Adrenal gland (tissue), 9 donors: ENCODE measurements at regions not wholly inside any gene's neighbourhood (a gene's known extent, or its start where the extent isn't known, plus 50 kb on each side); places are given as distances from the start of the nearest gene placed in this dataset.

Experiments used
- DNase-seq, 7 donors: peaks; one replicate each; pipeline ENCODE4 v3.0.0-alpha.2; 2019 to 2020
- H3K27ac ChIP-seq, 5 donors: fragments of 200-600 bp; sonication (generic) in 4 of 5; 1 replicate in 3 of 5; 2 replicates in 2 of 5; pipeline versions ENCODE4 v1.5.1 to v1.8.0; 2016 to 2020; ENCODE audit warnings: mild to moderate bottlenecking in 1 of 5
- H3K27me3 ChIP-seq: fragments of 200-600 bp; 2 replicates; pipeline ENCODE4 v1.8.0; 2021
- H3K36me3 ChIP-seq, 2 donors: fragments of 200-600 bp; replicated peaks in 1 of 2; 1 replicate in 1 of 2; 2 replicates in 1 of 2; pipeline versions ENCODE4 v1.5.1 to v1.8.0; 2018 to 2022
- H3K4me1 ChIP-seq, 2 donors: fragments of 200-600 bp; replicated peaks in 1 of 2; 1 replicate in 1 of 2; 2 replicates in 1 of 2; pipeline versions ENCODE4 v1.5.1 to v1.8.0; 2018 to 2021
- H3K4me3 ChIP-seq, 4 donors: fragments of 200-600 bp; sonication (generic) in 3 of 4; one replicate each; pipeline ENCODE4 v1.5.1; 2016 to 2018
- H3K9me3 ChIP-seq, 3 donors: fragments of 200-600 bp; sonication (generic) in 1 of 3; replicated peaks in 1 of 3; 1 replicate in 2 of 3; 2 replicates in 1 of 3; pipeline versions ENCODE4 v1.5.1 to v1.8.0; 2016 to 2021
- CTCF ChIP-seq, 6 experiments: fragments of 450-650 bp in 4 of 6; fragments of 200-600 bp in 2 of 6; sonication (generic) in 1 of 6; IDR thresholded peaks; 1 replicate in 5 of 6; 2 replicates in 1 of 6; pipeline versions ENCODE4 v1.5.1 to v1.8.0; 2016 to 2021; ENCODE audit warnings: antibody characterized with exemption in 6 of 6, mild to moderate bottlenecking in 2 of 6, moderate library complexity in 1 of 6
- POLR2A ChIP-seq, 2 donors: fragments of 450-650 bp; IDR thresholded peaks; one replicate each; pipeline ENCODE4 v1.6.1; 2017; ENCODE audit warnings: antibody characterized with exemption in 2 of 2, mild to moderate bottlenecking in 2 of 2, moderate library complexity in 1 of 2
- WGBS, 4 donors: extraction: QIAGEN DNeasy Blood & Tissue Kit in 2 of 4; methylation state at CpG; one replicate each; pipeline versions ENCODE4 v1.1.5 to v1.1.7; 2013 to 2017; 5-methylcytosine and 5-hydroxymethylcytosine counted together
- intact Hi-C, 2 donors: fragments of 100-400 bp; cut with DNase I; formaldehyde crosslinking; loops; one replicate each; pipeline versions ENCODE4 v1.14.1 to v1.15.0; 2022 to 2023
- donor health status: healthy with polysubstance abuse.
- donor health status: Bipolar disorder and iron deficiency.
- donor health status: DM: yes; HTN: yes; CAD: no.
- donor health status: DM: no; HTN: no; CAD: no.
- donor health status: DM: no; HTN: no; CAD: no.

- WGBS, 4 donors: 16 to 36% (median 23%) methylated on average over 1 of the region's 1 CpG
- no peak for TF ChIP-seq CTCF (IDR thresholded peaks at IDR 0.05)
- TF ChIP-seq POLR2A (IDR thresholded peaks at IDR 0.05): no peak
- intact Hi-C loops: no loop called here
- Histone ChIP-seq H3K36me3 (no peaks in the 10 kb centered on the region), H3K9me3 (no peaks in the 10 kb centered on the region), H3K27ac (no peak overlapping the region), H3K4me3 (no peak overlapping the region), H3K4me1 (no peaks in the 10 kb centered on the region), H3K27me3 (no peaks in the 10 kb centered on the region)
- no peak for DNase-seq
These were observed 1044.5 kb upstream of the CDH8 start for GRCh38 chr16:63080746-63081145.

- H3K27me3 ChIP-seq: no peaks in the 10 kb centered on the region
- H3K36me3 ChIP-seq: no peaks in the 10 kb centered on the region
- intact Hi-C loops: no loop called here
- no peak for DNase-seq
- H3K27ac ChIP-seq: no peak overlapping the region
- no peak for TF ChIP-seq CTCF (IDR thresholded peaks at IDR 0.05)
- TF ChIP-seq POLR2A (IDR thresholded peaks at IDR 0.05): no peak
- WGBS, 4 donors: 41 to 60% (median 51%) methylated on average over 4 of the region's 4 CpGs
- no peaks in the 10 kb centered on the region for H3K9me3 ChIP-seq
- H3K4me1 ChIP-seq: no peaks in the 10 kb centered on the region
- no peak overlapping the region for H3K4me3 ChIP-seq
These were observed 1032.8 kb upstream of the CDH8 start for GRCh38 chr16:63069047-63069446.

GRCh38 chr16:63067141-63067540, 1030.9 kb upstream of the CDH8 start:
- no peaks in the 10 kb centered on the region for H3K4me1 ChIP-seq
- H3K4me3 ChIP-seq: no peak overlapping the region
- no peak for DNase-seq
- no peaks in the 10 kb centered on the region for H3K36me3 ChIP-seq
- no peak overlapping the region for H3K27ac ChIP-seq
- H3K9me3 ChIP-seq: no peaks in the 10 kb centered on the region
- H3K27me3 ChIP-seq: no peaks in the 10 kb centered on the region
- TF ChIP-seq POLR2A (IDR thresholded peaks at IDR 0.05) (no peak), CTCF (IDR thresholded peaks at IDR 0.05) (no peak)
- intact Hi-C loops: no loop called here

GRCh38 chr16:63066552-63066951, 1030.3 kb upstream of the CDH8 start:
- DNase-seq: no peak
- Histone ChIP-seq H3K4me3 (no peak overlapping the region), H3K4me1 (no peaks in the 10 kb centered on the region), H3K27me3 (no peaks in the 10 kb centered on the region), H3K27ac (no peak overlapping the region), H3K36me3 (no peaks in the 10 kb centered on the region), H3K9me3 (no peaks in the 10 kb centered on the region)
- TF ChIP-seq CTCF (IDR thresholded peaks at IDR 0.05): no peak
- TF ChIP-seq POLR2A (IDR thresholded peaks at IDR 0.05): no peak
- intact Hi-C loops: no loop called here
- 37 to 71% (median 63%) methylated on average over 3 of the region's 3 CpGs for WGBS, 4 donors
